Esophagus muscularis mucosa (tissue), 3 donors: ENCODE measurements at regions not wholly inside any gene's neighbourhood (a gene's known extent, or its start where the extent isn't known, plus 50 kb on each side); places are given as distances from the start of the nearest gene placed in this dataset.

Experiments used
- POLR2A ChIP-seq: fragments of 450-650 bp; IDR thresholded peaks from one replicate; pipeline ENCODE4 v1.6.1; 2017; ENCODE audit warnings: antibody characterized with exemption, moderate library complexity, mild to moderate bottlenecking, low read depth
- POLR2AphosphoS5 ChIP-seq, 2 donors: sonication (generic); formaldehyde crosslinking; IDR thresholded peaks; one replicate each; pipeline ENCODE4 v1.6.1; 2017; ENCODE audit warnings: antibody characterized with exemption in 2 of 2
- TF ChIP-seq, protein P1 (sequence below), 3 experiments: fragments of 200-600 bp in 2 of 3; fragments of 450-650 bp in 1 of 3; sonication (generic) in 2 of 3; IDR thresholded peaks; one replicate each; pipeline ENCODE4 v1.5.1; 2017 to 2019; ENCODE audit warnings: antibody characterized with exemption in 3 of 3, mild to moderate bottlenecking in 2 of 3, moderate library complexity in 1 of 3

DNA sequence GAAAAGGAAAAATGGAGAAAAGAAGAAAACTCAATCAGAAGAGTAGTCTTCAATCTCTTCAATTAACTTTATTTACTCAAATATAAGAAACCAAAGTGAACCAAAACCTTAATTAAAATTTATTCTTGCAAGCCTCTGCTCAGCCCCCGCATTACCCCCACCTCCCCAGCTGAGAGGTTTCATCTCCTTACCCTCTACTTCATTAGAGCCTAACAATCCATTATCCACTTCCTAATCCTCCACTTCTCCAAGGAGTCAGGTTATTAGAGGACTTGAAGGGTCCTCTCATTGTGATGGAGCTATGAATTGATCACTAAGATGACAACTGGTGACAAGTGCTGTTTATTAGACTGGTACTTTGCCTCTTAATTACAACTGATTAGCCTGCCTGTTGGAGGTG is 956.5 kb downstream of the TFAP2A start:
- TF ChIP-seq, protein P1, sequence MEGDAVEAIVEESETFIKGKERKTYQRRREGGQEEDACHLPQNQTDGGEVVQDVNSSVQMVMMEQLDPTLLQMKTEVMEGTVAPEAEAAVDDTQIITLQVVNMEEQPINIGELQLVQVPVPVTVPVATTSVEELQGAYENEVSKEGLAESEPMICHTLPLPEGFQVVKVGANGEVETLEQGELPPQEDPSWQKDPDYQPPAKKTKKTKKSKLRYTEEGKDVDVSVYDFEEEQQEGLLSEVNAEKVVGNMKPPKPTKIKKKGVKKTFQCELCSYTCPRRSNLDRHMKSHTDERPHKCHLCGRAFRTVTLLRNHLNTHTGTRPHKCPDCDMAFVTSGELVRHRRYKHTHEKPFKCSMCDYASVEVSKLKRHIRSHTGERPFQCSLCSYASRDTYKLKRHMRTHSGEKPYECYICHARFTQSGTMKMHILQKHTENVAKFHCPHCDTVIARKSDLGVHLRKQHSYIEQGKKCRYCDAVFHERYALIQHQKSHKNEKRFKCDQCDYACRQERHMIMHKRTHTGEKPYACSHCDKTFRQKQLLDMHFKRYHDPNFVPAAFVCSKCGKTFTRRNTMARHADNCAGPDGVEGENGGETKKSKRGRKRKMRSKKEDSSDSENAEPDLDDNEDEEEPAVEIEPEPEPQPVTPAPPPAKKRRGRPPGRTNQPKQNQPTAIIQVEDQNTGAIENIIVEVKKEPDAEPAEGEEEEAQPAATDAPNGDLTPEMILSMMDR (IDR thresholded peaks at IDR 0.05) = no peak
- TF ChIP-seq POLR2AphosphoS5 (IDR thresholded peaks at IDR 0.05) (no peak), POLR2A (no peak)
